ENCODE measurements at regions not wholly inside any gene's neighbourhood (a gene's known extent, or its start where the extent isn't known, plus 50 kb on each side); places are given as distances from the start of the nearest gene placed in this dataset.

DNA sequence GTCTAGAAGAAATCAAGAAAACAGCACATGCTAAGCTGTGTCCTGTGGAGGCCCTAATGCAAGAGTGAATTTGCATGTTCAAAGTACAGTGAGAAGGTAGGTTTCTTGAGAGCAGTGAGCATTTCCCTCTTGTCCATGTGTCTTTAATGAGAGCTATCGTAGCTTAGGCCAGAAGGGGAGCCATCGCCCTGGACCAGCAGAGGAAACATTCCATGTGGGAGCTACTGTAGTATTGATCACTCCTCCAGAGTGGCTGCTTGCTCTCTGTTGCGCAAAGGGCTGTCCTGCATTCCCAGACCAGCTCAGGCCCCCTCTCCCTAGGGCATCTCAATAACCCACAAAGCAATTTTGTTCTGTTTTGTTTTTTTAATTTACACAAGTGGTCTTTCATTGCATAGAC, 950.1 kb downstream of the CNTNAP5 start:
- H3K9me2 ChIP-seq (ENCODE audit: low read depth, low read length): no peaks in the 10 kb centered on the region

DNA sequence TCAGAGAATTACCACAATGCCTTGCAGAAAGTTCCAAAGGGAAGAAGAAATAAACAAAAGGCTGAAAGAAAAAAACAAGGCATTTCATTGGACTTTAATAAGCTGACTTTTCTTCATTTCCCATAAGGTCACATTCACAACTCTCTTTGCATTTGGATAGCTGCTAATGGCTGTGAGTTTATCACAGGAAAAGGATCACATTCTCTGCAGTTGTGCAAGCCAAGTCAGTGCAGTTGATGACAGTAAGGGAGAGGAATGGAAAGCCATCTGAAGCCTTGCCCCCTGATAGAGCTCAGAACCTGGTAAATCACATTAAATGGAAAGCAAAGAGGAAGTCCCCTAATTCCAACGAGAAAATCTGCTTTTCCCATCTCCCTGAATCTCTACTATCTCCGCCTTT, 950.6 kb downstream of the CNTNAP5 start:
- H2AFZ ChIP-seq (ENCODE audit: low read length): no peak overlapping the region
- no peaks in the 10 kb centered on the region for H3K9me3 ChIP-seq (ENCODE audit: low read length)
- H3K79me2 ChIP-seq (ENCODE audit: insufficient read depth, low read length): no peaks in the 10 kb centered on the region
- no peak overlapping the region for H3K9ac ChIP-seq (ENCODE audit: low read length)
- no peaks in the 10 kb centered on the region for H3F3A ChIP-seq (ENCODE audit: insufficient read depth, low read length)
- TF ChIP-seq CTCF (IDR thresholded peaks at IDR 0.05; ENCODE audit: low read length) (no peak), EZH2 (IDR thresholded peaks at IDR 0.05; ENCODE audit: borderline replicate concordance, low read length) (no peak)
- no peaks in the 10 kb centered on the region for H3K4me1 ChIP-seq (ENCODE audit: insufficient read depth, low read length, severe bottlenecking)
- no peaks in the 10 kb centered on the region for H3K27me3 ChIP-seq (ENCODE audit: insufficient read depth, low read length)
- H3K4me3 ChIP-seq (ENCODE audit: low read depth, low read length, poor library complexity, severe bottlenecking): no peak overlapping the region
- H3K36me3 ChIP-seq (ENCODE audit: insufficient read depth, low read length): no peaks in the 10 kb centered on the region
- no peak overlapping the region for H3K4me2 ChIP-seq (ENCODE audit: low read length)
- H3K9me2 ChIP-seq (ENCODE audit: low read depth, low read length): no peaks in the 10 kb centered on the region
- no peaks in the 10 kb centered on the region for H4K20me1 ChIP-seq (ENCODE audit: insufficient read depth, low read length)
- no peak overlapping the region for H3K27ac ChIP-seq (ENCODE audit: low read depth, low read length, poor library complexity, severe bottlenecking)

More for the DNA sequence above, 950.1 kb downstream of the CNTNAP5 start:
- H3F3A ChIP-seq (ENCODE audit: insufficient read depth, low read length): no peaks in the 10 kb centered on the region
- TF ChIP-seq CTCF (IDR thresholded peaks at IDR 0.05; ENCODE audit: low read length): no peak
- TF ChIP-seq EZH2 (IDR thresholded peaks at IDR 0.05; ENCODE audit: borderline replicate concordance, low read length): no peak
- no peaks in the 10 kb centered on the region for H3K36me3 ChIP-seq (ENCODE audit: insufficient read depth, low read length)
- no peak overlapping the region for H2AFZ ChIP-seq (ENCODE audit: low read length)
- H3K4me2 ChIP-seq (ENCODE audit: low read length): no peak overlapping the region
- H3K27me3 ChIP-seq (ENCODE audit: insufficient read depth, low read length): no peaks in the 10 kb centered on the region
- no peaks in the 10 kb centered on the region for H4K20me1 ChIP-seq (ENCODE audit: insufficient read depth, low read length)
- no peaks in the 10 kb centered on the region for H3K9me3 ChIP-seq (ENCODE audit: low read length)
- no peaks in the 10 kb centered on the region for H3K79me2 ChIP-seq (ENCODE audit: insufficient read depth, low read length)
- H3K4me1 ChIP-seq (ENCODE audit: insufficient read depth, low read length, severe bottlenecking): no peaks in the 10 kb centered on the region
- H3K27ac ChIP-seq (ENCODE audit: low read depth, low read length, poor library complexity, severe bottlenecking): no peak overlapping the region
- no peak overlapping the region for H3K9ac ChIP-seq (ENCODE audit: low read length)
- no peak overlapping the region for H3K4me3 ChIP-seq (ENCODE audit: low read depth, low read length, poor library complexity, severe bottlenecking)

GRCh38 chr2:124978597-124978996, 953.5 kb downstream of the CNTNAP5 start:
- no peak overlapping the region for H3K4me2 ChIP-seq (ENCODE audit: low read length)

More at GRCh38 chr2:124978597-124978996, 953.5 kb downstream of the CNTNAP5 start:
- no peaks in the 10 kb centered on the region for H4K20me1 ChIP-seq (ENCODE audit: insufficient read depth, low read length)
- no peaks in the 10 kb centered on the region for H3K36me3 ChIP-seq (ENCODE audit: insufficient read depth, low read length)
- no peaks in the 10 kb centered on the region for H3K79me2 ChIP-seq (ENCODE audit: insufficient read depth, low read length)
- no peaks in the 10 kb centered on the region for H3K9me2 ChIP-seq (ENCODE audit: low read depth, low read length)
- H3F3A ChIP-seq (ENCODE audit: insufficient read depth, low read length): no peaks in the 10 kb centered on the region
- H3K4me3 ChIP-seq (ENCODE audit: low read depth, low read length, poor library complexity, severe bottlenecking): no peak overlapping the region
- no peak overlapping the region for H3K9ac ChIP-seq (ENCODE audit: low read length)
- no peak for TF ChIP-seq EZH2 (IDR thresholded peaks at IDR 0.05; ENCODE audit: borderline replicate concordance, low read length)
- no peak for TF ChIP-seq CTCF (IDR thresholded peaks at IDR 0.05; ENCODE audit: low read length)
- H3K27ac ChIP-seq (ENCODE audit: low read depth, low read length, poor library complexity, severe bottlenecking): no peak overlapping the region
- no peaks in the 10 kb centered on the region for H3K9me3 ChIP-seq (ENCODE audit: low read length)
- H3K4me1 ChIP-seq (ENCODE audit: insufficient read depth, low read length, severe bottlenecking): no peaks in the 10 kb centered on the region
- H3K27me3 ChIP-seq (ENCODE audit: insufficient read depth, low read length): no peaks in the 10 kb centered on the region
- H2AFZ ChIP-seq (ENCODE audit: low read length): no peak overlapping the region
